Tibial nerve (tissue), 4 donors: ENCODE measurements at regions not wholly inside any gene's neighbourhood (a gene's known extent, or its start where the extent isn't known, plus 50 kb on each side); places are given as distances from the start of the nearest gene placed in this dataset.

Experiments used
- DNase-seq, 2 donors: peaks; one replicate each; pipeline ENCODE4 v3.0.0-alpha.2; 2019; ENCODE audit warnings: low spot score in 2 of 2
- H3K27ac ChIP-seq, 4 donors: fragments of 200-600 bp; sonication (generic) in 3 of 4; one replicate each; pipeline ENCODE4 v1.5.1; 2017 to 2019; ENCODE audit warnings: mild to moderate bottlenecking in 1 of 4
- H3K27me3 ChIP-seq, 2 donors: fragments of 200-600 bp; sonication (generic) in 1 of 2; one replicate each; pipeline versions ENCODE4 v1.5.1 to v1.6.0; 2017 to 2019
- H3K36me3 ChIP-seq, 3 donors: fragments of 200-600 bp; sonication (generic); one replicate each; pipeline ENCODE4 v1.5.1; 2018 to 2019
- H3K4me1 ChIP-seq, 4 donors: fragments of 200-600 bp; sonication (generic) in 3 of 4; one replicate each; pipeline ENCODE4 v1.5.1; 2017 to 2019
- H3K4me3 ChIP-seq, 4 donors: fragments of 200-600 bp; sonication (generic) in 3 of 4; one replicate each; pipeline ENCODE4 v1.5.1; 2017 to 2019; ENCODE audit warnings: mild to moderate bottlenecking in 1 of 4, moderate library complexity in 1 of 4
- H3K9me3 ChIP-seq, 4 donors: fragments of 200-600 bp; sonication (generic) in 3 of 4; one replicate each; pipeline ENCODE4 v1.5.1; 2017 to 2019
- EP300 ChIP-seq, 2 donors: sonication (generic); formaldehyde crosslinking; IDR thresholded peaks; one replicate each; pipeline ENCODE4 v1.6.1; 2017; ENCODE audit warnings: antibody characterized with exemption in 2 of 2, mild to moderate bottlenecking in 1 of 2
- POLR2A ChIP-seq, 2 donors: fragments of 450-650 bp; IDR thresholded peaks; one replicate each; pipeline ENCODE4 v1.6.1; 2017; ENCODE audit warnings: antibody characterized with exemption in 2 of 2, mild to moderate bottlenecking in 2 of 2, moderate library complexity in 2 of 2
- WGBS, 2 donors: methylation state at CpG; one replicate each; pipeline ENCODE4 v1.1.5; 2018; 5-methylcytosine and 5-hydroxymethylcytosine counted together
- TF ChIP-seq, protein P1 (sequence below), 5 experiments: fragments of 200-600 bp in 3 of 5; fragments of 450-650 bp in 2 of 5; sonication (generic) in 3 of 5; IDR thresholded peaks; one replicate each; pipeline ENCODE4 v1.5.1; 2016 to 2019; ENCODE audit warnings: antibody characterized with exemption in 5 of 5, mild to moderate bottlenecking in 3 of 5, moderate library complexity in 2 of 5

DNA sequence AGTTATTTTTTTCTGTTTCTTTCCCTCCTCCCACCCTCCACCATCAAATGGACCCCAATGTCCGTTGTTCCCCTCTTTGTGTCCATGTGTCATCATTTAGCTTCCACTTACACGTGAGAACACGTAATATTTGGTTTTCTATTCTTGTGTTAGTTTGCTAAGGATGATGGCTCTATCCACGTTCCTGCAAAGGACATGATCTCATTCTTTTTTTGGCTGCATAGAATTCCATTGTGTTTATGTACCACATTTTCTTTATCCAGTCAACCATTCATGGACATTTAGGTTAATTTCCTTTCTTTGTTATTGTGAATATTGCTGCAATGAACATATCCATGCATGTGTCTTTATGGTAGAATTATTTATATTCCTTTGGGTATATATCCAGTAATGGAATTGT is 91.3 kb upstream of the TNP1 start:
- peaks cover 0 to 4% (median 0%) of the 10 kb centered on the region in 4 donors for H3K4me1 ChIP-seq
- no peak overlapping the region for H3K27ac ChIP-seq
- DNase-seq: no peak
- peaks cover 0 to 37% (median 0%) of the 10 kb centered on the region in 4 donors for H3K9me3 ChIP-seq
- TF ChIP-seq POLR2A (IDR thresholded peaks at IDR 0.05) (no peak), EP300 (IDR thresholded peaks at IDR 0.05) (no peak)
- TF ChIP-seq, protein P1, sequence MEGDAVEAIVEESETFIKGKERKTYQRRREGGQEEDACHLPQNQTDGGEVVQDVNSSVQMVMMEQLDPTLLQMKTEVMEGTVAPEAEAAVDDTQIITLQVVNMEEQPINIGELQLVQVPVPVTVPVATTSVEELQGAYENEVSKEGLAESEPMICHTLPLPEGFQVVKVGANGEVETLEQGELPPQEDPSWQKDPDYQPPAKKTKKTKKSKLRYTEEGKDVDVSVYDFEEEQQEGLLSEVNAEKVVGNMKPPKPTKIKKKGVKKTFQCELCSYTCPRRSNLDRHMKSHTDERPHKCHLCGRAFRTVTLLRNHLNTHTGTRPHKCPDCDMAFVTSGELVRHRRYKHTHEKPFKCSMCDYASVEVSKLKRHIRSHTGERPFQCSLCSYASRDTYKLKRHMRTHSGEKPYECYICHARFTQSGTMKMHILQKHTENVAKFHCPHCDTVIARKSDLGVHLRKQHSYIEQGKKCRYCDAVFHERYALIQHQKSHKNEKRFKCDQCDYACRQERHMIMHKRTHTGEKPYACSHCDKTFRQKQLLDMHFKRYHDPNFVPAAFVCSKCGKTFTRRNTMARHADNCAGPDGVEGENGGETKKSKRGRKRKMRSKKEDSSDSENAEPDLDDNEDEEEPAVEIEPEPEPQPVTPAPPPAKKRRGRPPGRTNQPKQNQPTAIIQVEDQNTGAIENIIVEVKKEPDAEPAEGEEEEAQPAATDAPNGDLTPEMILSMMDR (IDR thresholded peaks at IDR 0.05): no peak
- H3K36me3 ChIP-seq: no peaks in the 10 kb centered on the region
- H3K4me3 ChIP-seq: no peak overlapping the region
- H3K27me3 ChIP-seq: no peaks in the 10 kb centered on the region
- 72 to 75% methylated on average over 4 of the region's 4 CpGs for WGBS, 2 donors

DNA sequence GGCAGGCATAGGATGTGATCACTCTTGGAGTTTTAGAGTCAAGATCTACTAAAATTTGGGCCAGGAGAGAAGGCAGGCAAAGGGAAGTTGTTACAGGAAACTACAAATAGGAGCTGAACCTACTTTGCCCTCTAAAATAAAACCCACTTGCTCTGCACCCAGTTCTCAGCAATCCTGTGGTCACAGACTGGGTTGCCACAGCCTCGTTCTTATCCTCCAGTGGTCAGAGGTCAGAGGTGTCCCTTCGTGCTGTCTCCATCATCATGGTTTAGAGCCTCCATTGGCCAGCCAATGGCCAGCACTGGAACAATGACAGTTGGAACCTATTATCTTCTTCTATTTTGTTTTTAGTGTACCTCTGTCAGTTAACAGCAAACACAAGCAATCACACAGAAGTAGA is 90.7 kb upstream of the TNP1 start:
- WGBS, 2 donors: 60 to 62% methylated on average over 2 of the region's 2 CpGs
- Histone ChIP-seq H3K27ac (no peak overlapping the region), H3K27me3 (no peaks in the 10 kb centered on the region), H3K4me3 (no peak overlapping the region), H3K36me3 (no peaks in the 10 kb centered on the region), H3K9me3 (peaks cover 0 to 37% (median 0%) of the 10 kb centered on the region in 4 donors), H3K4me1 (peaks cover 0 to 4% (median 0%) of the 10 kb centered on the region in 4 donors)
- DNase-seq: no peak
- TF ChIP-seq POLR2A (IDR thresholded peaks at IDR 0.05) (no peak), EP300 (IDR thresholded peaks at IDR 0.05) (no peak)
- TF ChIP-seq, protein P1 (IDR thresholded peaks at IDR 0.05): no peak

DNA sequence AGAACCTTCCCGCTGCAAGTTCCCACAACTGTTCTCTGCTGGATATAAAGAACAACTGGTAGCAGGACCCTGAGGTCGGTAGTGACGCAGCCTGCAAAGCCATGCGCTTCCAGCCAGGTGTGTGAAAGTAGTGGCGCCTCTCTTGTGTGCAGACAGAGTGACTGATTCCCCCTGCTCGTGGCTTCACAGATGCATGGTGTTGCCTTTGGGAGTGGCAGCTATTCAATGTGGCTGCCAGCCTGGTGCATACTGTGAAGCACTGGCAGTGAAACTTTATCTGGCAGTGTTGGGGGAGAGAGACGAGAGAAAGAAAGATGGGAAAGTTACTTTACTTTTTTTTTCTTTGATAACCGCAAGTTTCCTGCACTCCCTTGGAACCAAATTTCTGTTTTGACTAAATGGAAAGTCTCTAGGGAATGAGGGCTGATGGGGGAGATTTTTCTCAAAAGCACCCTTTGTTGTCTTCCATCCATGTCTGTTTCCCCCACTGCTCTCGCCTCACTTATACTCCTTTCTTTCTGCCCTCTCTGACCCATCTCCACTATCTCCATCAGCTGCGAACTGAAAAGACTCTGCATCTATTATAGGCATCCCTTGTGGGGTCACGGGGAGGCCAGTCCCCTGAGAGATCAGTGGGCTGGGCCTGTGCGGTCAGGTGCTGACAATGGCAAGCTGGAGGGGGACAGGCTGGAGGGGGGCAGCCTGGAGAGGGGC is 90.0 kb upstream of the TNP1 start:
- WGBS, 2 donors: 55 to 65% methylated on average over 12 of the region's 12 CpGs
- Histone ChIP-seq H3K36me3 (no peaks in the 10 kb centered on the region), H3K9me3 (peaks cover 0 to 33% (median 0%) of the 10 kb centered on the region in 4 donors), H3K27me3 (no peaks in the 10 kb centered on the region), H3K4me1 (peaks cover 0 to 4% (median 0%) of the 10 kb centered on the region in 4 donors), H3K4me3 (no peak overlapping the region), H3K27ac (no peak overlapping the region)
- TF ChIP-seq EP300 (IDR thresholded peaks at IDR 0.05) (no peak), POLR2A (IDR thresholded peaks at IDR 0.05) (no peak)
- TF ChIP-seq, protein P1 (IDR thresholded peaks at IDR 0.05): no peak
- DNase-seq: no peak

DNA sequence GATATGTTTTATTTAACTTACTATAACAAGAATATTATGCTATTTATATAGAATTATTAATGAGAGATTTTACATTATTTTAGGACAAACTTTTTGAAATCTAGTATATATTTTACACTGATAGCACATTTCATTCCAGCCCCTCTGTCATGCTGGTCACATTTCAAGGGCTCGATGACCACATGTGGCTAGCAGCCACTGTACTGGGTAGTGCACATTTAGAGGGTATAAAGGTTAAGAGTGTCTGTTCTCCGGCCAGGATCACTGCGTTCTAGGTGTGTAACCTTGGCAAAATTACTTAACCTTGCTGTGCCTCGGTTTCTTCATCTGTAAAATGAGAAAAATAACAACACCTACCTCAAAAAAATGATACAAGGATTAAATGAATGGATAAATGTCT is 87.2 kb upstream of the TNP1 start:
- peaks cover 0 to 4% (median 0%) of the 10 kb centered on the region in 4 donors for H3K4me1 ChIP-seq
- TF ChIP-seq, protein P1 (IDR thresholded peaks at IDR 0.05): no peak
- TF ChIP-seq POLR2A (IDR thresholded peaks at IDR 0.05): no peak
- no peak for TF ChIP-seq EP300 (IDR thresholded peaks at IDR 0.05)
- WGBS, 2 donors: 88 to 90% methylated on average over 4 of the region's 4 CpGs
- H3K9me3 ChIP-seq: peaks cover 0 to 8% (median 0%) of the 10 kb centered on the region in 4 donors
- H3K36me3 ChIP-seq: no peaks in the 10 kb centered on the region
- no peak for DNase-seq
- no peaks in the 10 kb centered on the region for H3K27me3 ChIP-seq
- no peak overlapping the region for H3K27ac ChIP-seq
- H3K4me3 ChIP-seq: no peak overlapping the region

DNA sequence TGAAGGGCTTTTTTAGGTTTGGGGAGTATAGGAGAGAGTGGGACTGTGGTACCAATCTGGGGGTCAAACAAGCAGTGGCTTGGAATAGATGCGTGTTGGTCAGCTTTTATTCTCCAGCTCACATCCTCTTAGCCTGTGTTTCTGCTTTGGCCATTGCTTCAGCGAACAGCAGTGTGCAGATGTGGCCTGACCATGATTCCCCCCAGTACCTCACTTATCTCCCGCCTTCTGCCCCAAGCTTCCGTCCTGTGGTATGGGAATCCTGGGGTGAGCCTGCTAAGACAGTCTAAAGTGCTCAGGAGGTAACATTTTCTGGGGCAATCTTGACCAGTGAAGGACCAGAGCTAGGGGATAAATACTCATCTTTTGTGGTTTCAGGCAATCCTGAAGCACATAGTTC is 84.9 kb upstream of the TNP1 start:
- Histone ChIP-seq H3K36me3 (no peaks in the 10 kb centered on the region), H3K27me3 (no peaks in the 10 kb centered on the region), H3K4me1 (no peaks in the 10 kb centered on the region), H3K27ac (no peak overlapping the region), H3K4me3 (no peak overlapping the region), H3K9me3 (no peaks in the 10 kb centered on the region)
- whole genome bisulfite sequencing, 2 donors: 96 to 97% methylated on average over 4 of the region's 4 CpGs
- TF ChIP-seq EP300 (IDR thresholded peaks at IDR 0.05): no peak
- TF ChIP-seq POLR2A (IDR thresholded peaks at IDR 0.05): no peak
- TF ChIP-seq, protein P1 (IDR thresholded peaks at IDR 0.05): no peak
- DNase-seq: no peak
